ENCODE measurements at regions not wholly inside any gene's neighbourhood (a gene's known extent, or its start where the extent isn't known, plus 50 kb on each side); places are given as distances from the start of the nearest gene placed in this dataset.

DNA sequence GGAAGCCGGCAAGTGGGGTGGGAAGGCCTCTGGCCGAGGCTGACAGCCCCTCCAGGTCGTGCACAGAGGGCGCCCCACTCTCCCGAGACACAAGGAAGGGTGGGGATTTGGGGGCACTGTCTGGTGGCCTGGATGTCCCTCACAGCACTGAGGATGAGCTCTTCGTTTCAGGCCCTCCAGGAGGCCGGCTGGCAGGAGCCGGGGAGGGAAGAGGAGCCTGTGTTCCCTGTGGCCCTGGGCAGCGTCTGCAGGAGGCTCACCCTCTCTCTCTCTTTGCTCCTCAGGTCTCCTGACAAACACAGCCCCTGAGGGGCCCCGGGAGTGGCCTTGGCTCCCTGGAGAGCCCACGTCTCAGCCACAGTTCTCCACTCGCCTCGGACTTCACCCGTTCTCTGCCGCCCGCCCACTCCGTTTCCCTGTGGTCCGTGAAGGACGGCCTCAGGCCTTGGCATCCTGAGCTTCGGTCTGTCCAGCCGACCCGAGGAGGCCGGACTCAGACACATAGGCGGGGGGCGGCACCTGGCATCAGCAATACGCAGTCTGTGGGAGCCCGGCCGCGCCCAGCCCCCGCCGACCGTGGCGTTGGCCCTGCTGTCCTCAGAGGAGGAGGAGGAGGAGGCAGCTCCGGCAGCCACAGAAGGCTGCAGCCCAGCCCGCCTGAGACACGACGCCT is 1078.0 kb downstream of the BRD1 start:
- TF ChIP-seq TCF7L2 (IDR thresholded peaks at IDR 0.05; ENCODE audit: low read depth, low read length), result no peak
- in situ Hi-C loops (cut with HindIII; ENCODE audit: low pct_unique_long_range_greater_than_20kb, low sequenced_read_pairs), result no loop called here
- POLR2A ChIA-PET, result no interaction called here

DNA sequence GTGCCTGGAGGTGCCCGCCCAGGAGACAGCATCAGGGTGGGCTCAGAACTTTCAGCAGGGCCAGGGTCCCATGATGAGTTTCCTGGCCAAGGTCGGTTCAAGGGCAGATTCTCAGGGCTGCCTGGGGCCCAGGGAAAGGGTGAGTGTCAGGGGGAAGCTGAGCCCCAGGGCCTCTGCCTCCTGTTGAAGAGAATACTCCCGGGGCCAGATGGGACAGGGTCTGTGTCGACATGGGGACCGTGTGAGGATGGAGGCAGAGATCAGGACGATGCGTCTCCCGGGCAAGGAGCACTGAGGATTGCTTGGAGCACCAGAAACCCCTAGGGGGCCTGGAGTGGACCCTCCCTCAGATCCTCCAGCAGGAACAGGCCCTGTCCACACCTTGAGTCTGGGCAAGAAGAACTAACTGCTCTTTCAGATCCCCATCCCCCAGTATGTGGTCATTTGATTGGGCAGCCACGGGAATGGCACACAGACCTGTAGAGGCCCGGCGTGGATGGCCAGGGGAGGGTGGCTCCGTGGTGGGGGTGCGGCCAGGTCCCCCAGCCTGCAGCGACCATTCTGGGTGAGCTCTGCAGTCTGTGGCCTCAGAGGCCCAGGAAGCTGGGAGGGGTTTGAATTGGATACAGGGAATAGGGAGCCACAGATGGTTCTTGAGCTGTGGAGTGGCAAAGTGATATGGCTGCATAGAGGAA is 1078.7 kb downstream of the BRD1 start:
- in situ Hi-C loops (cut with HindIII; ENCODE audit: low pct_unique_long_range_greater_than_20kb, low sequenced_read_pairs) (no loop called here), intact Hi-C loops (cut with micrococcal nuclease; ENCODE audit: unreplicated experiment) (no loop called here)
- ChIA-PET CTCF (no interaction called here), POLR2A (no interaction called here)
- TF ChIP-seq, protein P1, sequence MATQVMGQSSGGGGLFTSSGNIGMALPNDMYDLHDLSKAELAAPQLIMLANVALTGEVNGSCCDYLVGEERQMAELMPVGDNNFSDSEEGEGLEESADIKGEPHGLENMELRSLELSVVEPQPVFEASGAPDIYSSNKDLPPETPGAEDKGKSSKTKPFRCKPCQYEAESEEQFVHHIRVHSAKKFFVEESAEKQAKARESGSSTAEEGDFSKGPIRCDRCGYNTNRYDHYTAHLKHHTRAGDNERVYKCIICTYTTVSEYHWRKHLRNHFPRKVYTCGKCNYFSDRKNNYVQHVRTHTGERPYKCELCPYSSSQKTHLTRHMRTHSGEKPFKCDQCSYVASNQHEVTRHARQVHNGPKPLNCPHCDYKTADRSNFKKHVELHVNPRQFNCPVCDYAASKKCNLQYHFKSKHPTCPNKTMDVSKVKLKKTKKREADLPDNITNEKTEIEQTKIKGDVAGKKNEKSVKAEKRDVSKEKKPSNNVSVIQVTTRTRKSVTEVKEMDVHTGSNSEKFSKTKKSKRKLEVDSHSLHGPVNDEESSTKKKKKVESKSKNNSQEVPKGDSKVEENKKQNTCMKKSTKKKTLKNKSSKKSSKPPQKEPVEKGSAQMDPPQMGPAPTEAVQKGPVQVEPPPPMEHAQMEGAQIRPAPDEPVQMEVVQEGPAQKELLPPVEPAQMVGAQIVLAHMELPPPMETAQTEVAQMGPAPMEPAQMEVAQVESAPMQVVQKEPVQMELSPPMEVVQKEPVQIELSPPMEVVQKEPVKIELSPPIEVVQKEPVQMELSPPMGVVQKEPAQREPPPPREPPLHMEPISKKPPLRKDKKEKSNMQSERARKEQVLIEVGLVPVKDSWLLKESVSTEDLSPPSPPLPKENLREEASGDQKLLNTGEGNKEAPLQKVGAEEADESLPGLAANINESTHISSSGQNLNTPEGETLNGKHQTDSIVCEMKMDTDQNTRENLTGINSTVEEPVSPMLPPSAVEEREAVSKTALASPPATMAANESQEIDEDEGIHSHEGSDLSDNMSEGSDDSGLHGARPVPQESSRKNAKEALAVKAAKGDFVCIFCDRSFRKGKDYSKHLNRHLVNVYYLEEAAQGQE (IDR thresholded peaks at IDR 0.05; ENCODE audit: insufficient read depth in 1 of 2, low read depth in 2 of 2, low read length in 1 of 2), result no peak
- TF ChIP-seq SIN3A (IDR thresholded peaks at IDR 0.05; ENCODE audit: borderline replicate concordance, insufficient read depth, low read depth, low read length) (no peak), POLR2AphosphoS5 (IDR thresholded peaks at IDR 0.05; ENCODE audit: low read depth, low read length) (no peak), TCF7L2 (IDR thresholded peaks at IDR 0.05; ENCODE audit: low read depth, low read length) (no peak)
- TF ChIP-seq, protein P2, sequence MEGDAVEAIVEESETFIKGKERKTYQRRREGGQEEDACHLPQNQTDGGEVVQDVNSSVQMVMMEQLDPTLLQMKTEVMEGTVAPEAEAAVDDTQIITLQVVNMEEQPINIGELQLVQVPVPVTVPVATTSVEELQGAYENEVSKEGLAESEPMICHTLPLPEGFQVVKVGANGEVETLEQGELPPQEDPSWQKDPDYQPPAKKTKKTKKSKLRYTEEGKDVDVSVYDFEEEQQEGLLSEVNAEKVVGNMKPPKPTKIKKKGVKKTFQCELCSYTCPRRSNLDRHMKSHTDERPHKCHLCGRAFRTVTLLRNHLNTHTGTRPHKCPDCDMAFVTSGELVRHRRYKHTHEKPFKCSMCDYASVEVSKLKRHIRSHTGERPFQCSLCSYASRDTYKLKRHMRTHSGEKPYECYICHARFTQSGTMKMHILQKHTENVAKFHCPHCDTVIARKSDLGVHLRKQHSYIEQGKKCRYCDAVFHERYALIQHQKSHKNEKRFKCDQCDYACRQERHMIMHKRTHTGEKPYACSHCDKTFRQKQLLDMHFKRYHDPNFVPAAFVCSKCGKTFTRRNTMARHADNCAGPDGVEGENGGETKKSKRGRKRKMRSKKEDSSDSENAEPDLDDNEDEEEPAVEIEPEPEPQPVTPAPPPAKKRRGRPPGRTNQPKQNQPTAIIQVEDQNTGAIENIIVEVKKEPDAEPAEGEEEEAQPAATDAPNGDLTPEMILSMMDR (IDR thresholded peaks at IDR 0.05), result no peak
- ATAC-seq (no peak), DNase-seq (ENCODE audit: low read depth, low spot score) (no peak)
- no peaks in the 10 kb centered on the region for H3K36me3 ChIP-seq (ENCODE audit: control insufficient read depth, insufficient read depth, low read length)
- no peaks in the 10 kb centered on the region for H3K4me1 ChIP-seq (ENCODE audit: control insufficient read depth, insufficient read depth, low read length)
- no peak overlapping the region for H3K4me3 ChIP-seq (ENCODE audit: low read depth in 2 of 2, low read length in 2 of 2)
- no peaks in the 10 kb centered on the region for H3K27me3 ChIP-seq (ENCODE audit: control insufficient read depth, insufficient read depth, low read length)
- no peak overlapping the region for H3K27ac ChIP-seq (ENCODE audit: low read length)
- no TSS peak for BruUV-seq (replicated peaks)
- no peaks in the 10 kb centered on the region for H3K9me3 ChIP-seq (ENCODE audit: control insufficient read depth, insufficient read depth, low read depth, low read length)

More for the DNA sequence above, 1078.0 kb downstream of the BRD1 start:
- DNase-seq (ENCODE audit: low read depth, low spot score) (no peak), ATAC-seq (no peak)
- no peak overlapping the region for H3K4me3 ChIP-seq (ENCODE audit: low read depth in 2 of 2, low read length in 2 of 2)
- no peaks in the 10 kb centered on the region for H3K27me3 ChIP-seq (ENCODE audit: control insufficient read depth, insufficient read depth, low read length)
- no peak overlapping the region for H3K27ac ChIP-seq (ENCODE audit: low read length)
- intact Hi-C loops (cut with micrococcal nuclease; ENCODE audit: unreplicated experiment), result no loop called here
- H3K9me3 ChIP-seq (ENCODE audit: control insufficient read depth, insufficient read depth, low read depth, low read length), result no peaks in the 10 kb centered on the region
- no peaks in the 10 kb centered on the region for H3K4me1 ChIP-seq (ENCODE audit: control insufficient read depth, insufficient read depth, low read length)
- CTCF ChIA-PET, result no interaction called here
- H3K36me3 ChIP-seq (ENCODE audit: control insufficient read depth, insufficient read depth, low read length), result no peaks in the 10 kb centered on the region
- BruUV-seq (replicated peaks), result no TSS peak

Data from Panc1 (cell line).